Retinal pigment epithelial cell (primary cell): ENCODE measurements at regions not wholly inside any gene's neighbourhood (a gene's known extent, or its start where the extent isn't known, plus 50 kb on each side); places are given as distances from the start of the nearest gene placed in this dataset.

Source experiments
- DNase-seq: peaks from one replicate; pipeline ENCODE4 v3.0.0-alpha.2; 2010; ENCODE audit warnings: low read depth
- H3K4me3 ChIP-seq: 2 replicates; pipeline ENCODE4 v1.5.1; 2011; ENCODE audit warnings: mild to moderate bottlenecking, low read length, control low read depth, moderate library complexity
- CTCF ChIP-seq: conservative IDR thresholded peaks from 2 replicates; pipeline ENCODE4 v1.5.1; 2011; ENCODE audit warnings: low read depth, low read length, control low read depth, inconsistent platforms

- H3K4me3 ChIP-seq = no peak overlapping the region
- no peak for TF ChIP-seq CTCF
- DNase-seq = no peak
These were observed 1576.0 kb downstream of the RPA4 start for GRCh38 chrX:98459669-98460068.

- no peak for TF ChIP-seq CTCF
- H3K4me3 ChIP-seq = no peak overlapping the region
These were observed 1596.9 kb downstream of the RPA4 start for GRCh38 chrX:98480606-98481005.

GRCh38 chrX:98481636-98482035 is 1597.9 kb downstream of the RPA4 start:
- H3K4me3 ChIP-seq = no peak overlapping the region
- no peak for DNase-seq
- no peak for TF ChIP-seq CTCF

More at GRCh38 chrX:98480606-98481005, 1596.9 kb downstream of the RPA4 start:
- no peak for DNase-seq

- TF ChIP-seq CTCF = no peak
- no peak for DNase-seq
- no peak overlapping the region for H3K4me3 ChIP-seq
These were observed 1607.0 kb downstream of the RPA4 start for GRCh38 chrX:98490670-98491069.

GRCh38 chrX:98501426-98501825 is 1617.7 kb downstream of the RPA4 start:
- no peak overlapping the region for H3K4me3 ChIP-seq
- no peak for DNase-seq
- no peak for TF ChIP-seq CTCF

GRCh38 chrX:98506907-98507306 is 1623.2 kb downstream of the RPA4 start:
- no peak for DNase-seq
- H3K4me3 ChIP-seq = no peak overlapping the region
- no peak for TF ChIP-seq CTCF

GRCh38 chrX:98514032-98514431 is 1630.3 kb downstream of the RPA4 start:
- no peak overlapping the region for H3K4me3 ChIP-seq
- no peak for DNase-seq
- no peak for TF ChIP-seq CTCF
